NCI-H82 (cell line): ENCODE measurements at regions not wholly inside any gene's neighbourhood (a gene's known extent, or its start where the extent isn't known, plus 50 kb on each side); places are given as distances from the start of the nearest gene placed in this dataset.

Experiments used
- DNase-seq: peaks from one replicate; lab custom pipeline; 2025; lab: John Stamatoyannopoulos, UW

DNA sequence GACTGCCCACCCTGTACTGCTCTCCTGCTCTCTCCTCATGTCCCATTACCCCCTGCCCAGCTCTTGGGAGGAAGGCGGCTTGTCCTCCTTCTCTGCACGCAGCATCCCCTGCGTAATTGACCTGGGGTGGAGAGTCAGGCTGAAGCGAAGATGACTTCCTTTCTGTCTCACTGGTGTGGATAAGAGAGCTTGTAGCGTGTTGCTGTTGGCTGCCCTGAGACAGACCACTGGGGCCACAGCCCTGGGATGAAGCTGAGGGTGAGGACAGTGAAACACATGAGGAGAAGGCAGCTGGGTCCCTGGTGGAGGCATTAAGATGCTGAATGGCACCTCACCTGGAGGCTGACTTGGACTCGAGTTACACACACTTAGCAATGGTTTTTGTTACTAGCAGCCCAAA is 310.3 kb upstream of the ZNF32 start:
- no peak for DNase-seq

DNA sequence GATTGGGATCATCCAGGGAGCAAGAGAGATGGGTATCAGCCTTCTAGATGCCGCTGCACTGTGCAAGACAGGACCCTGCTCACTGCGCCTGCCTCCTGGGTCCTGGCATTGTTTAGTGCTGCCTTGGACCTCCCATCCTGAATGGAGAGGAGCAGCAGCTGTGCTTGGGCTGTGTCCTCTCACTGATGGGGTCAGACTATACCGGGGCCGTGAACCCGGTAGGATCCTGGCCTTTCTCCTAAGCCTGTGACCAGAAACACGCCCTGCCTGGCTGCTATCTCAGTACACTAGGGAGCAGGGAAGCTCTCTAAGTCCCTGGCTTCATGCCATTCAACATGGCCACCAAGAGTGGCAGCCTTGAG is 309.4 kb upstream of the ZNF32 start:
- DNase-seq, result no peak

DNA sequence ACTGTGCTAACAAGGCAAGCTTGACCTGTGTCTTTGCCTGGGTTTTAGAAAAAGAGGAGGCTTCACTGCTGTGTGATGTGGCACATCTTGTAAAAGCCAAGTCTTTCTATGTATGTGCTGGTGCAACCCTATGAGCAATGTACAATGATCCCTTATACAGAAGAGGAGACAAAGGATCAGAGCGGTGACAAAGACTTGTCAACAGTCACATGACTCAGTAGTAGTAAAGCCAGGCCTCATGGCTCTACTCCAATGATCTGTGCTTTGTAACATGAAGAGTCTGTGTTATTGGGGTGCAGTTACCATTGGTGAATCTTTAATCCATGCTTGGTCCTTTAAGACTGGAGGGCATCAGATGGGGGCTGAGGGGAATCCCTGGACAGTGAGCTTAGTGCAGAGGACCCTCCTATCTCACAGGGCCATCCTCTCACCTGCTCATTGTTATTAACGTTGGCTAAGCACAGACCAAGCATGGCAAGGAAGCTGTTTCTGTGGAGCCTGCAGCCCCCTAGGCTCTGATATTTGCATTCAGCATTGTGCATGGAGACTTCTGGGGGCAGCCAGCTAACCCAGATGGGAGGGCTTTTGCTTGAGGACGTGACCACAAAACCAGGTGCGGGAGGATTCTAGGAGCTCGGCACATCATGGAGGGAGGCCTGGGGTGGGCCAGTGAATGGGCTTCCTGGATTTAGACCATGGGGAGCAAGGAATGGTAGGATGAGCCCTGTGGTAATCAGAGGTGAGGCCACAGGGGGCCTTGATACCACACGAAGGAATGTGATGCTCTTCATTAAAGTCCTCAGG is 308.8 kb upstream of the ZNF32 start:
- DNase-seq, result no peak

DNA sequence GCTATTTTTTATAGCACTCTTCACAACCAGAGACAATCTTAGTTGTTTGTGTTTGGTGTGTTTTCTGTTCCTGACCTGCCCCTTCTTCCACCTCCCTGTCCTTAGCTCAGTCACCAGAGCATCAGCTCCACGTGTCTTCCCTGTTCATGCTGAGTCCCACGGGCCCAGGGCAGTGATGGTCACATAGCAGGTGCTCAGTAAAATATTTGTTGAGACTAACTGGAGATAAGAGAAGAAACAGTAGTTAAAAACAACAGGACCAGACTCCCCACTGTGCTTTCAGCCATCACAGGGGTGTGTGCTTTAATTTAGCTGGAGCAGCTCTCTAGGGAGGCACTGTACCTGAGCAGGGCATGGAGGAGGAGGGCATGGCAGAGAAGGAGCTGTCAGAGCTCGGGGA is 307.3 kb upstream of the ZNF32 start:
- DNase-seq, result no peak

DNA sequence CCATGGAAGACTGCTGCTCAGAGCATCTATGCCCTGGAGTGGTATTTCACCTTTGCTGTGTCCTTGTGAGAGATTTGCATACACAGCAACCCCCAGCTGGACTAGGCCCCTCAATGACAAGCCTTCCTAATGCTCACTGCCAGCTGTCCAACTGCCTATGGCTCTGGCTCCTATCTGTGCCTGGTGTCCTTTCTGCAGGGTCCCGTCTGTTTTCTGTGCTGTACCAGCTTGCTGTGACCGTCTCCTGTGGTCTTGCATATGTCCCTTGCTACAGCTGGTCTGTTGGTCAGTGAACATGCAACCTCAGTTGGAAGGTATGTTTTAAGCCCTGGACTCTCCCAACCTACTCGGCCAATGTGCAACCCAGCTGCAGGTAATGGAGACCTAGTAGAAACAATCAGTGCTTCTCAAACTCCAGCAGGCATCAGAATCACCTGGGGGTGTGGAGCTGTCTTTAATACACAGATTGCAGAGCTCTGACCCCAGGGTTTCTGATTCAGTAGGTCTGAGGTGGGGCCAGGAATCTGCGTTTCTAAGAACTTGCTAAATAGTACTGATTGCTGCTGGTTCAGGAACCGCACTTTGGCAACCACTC is 306.4 kb upstream of the ZNF32 start:
- peak; percentile 21 for DNase-seq

DNA sequence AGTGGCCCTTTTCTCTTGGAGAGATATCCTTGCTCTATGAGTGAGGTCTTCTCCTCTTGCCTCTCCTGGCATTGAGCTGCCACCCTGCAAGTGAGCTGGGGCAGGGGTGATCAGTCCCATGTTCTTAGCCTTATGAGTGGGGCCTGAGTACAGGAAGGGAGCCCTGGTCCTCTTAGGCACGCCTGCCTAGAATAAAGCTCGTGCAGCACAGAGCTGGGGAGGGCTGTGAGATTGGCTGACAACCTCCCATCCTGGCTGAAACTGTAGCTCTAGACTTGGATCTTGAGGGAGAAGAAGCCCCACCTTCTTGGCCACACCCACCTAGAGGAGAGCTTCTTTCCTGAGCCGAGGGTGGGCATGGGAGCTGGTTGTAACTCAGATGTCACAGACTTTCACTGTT is 305.0 kb upstream of the ZNF32 start:
- no peak for DNase-seq

DNA sequence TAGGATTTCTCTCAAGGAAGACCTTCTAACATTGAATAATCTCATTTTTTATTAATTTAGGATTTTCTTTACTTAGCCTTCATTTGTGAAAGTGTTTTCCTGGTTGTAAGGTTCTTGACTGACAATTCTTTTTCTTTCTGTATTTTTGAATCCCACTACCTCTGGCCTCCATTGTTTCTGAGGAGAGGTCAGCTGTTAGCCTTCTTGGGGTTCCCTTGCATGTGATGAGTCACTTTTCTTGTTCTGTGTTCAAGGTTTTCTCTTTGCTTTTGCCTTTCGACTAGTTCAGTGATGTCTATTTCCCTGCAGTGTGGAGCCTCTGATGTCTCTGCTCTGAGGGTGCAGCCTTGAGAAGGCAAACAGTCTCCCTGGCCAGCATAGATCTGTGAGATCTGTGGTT is 304.1 kb upstream of the ZNF32 start:
- DNase-seq, result no peak

DNA sequence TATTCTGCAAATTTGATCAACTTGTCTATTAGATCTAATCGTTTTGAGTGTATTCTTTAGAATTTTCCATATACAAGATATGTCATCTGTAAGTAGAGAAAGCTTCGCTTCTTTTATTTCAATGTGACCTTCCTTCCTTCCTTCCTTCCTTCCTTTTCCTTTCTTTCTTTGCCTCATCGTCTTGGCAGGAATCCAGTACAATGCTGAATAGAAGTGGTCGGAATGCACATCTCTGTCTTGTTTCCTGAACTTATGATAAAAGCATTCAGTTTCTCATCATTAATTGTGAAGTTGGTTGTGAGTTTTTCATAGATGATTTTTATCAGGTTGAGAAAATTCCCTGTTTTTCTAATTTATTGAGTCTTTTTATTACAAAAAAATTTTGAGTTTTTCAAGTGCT is 300.7 kb upstream of the ZNF32 start:
- DNase-seq, result no peak

DNA sequence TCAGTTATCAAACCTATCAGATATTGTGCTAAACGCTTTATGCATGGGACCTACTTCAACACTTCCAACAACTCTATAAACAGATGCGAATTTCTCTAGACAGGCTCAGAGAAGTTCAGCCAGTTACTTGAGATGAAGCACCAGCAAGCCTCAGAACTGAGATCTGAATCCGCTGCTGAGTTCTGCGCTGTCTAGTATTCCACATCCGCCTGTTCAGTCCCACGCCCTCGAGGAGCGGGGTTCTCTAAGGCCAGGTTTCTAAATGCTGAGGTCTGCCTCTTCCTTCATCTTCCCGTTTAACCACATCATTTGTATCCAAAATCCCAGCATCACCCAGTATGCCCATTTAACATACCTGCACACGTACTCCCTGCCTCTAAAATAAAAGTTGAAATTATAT is 297.8 kb upstream of the ZNF32 start:
- no peak for DNase-seq

DNA sequence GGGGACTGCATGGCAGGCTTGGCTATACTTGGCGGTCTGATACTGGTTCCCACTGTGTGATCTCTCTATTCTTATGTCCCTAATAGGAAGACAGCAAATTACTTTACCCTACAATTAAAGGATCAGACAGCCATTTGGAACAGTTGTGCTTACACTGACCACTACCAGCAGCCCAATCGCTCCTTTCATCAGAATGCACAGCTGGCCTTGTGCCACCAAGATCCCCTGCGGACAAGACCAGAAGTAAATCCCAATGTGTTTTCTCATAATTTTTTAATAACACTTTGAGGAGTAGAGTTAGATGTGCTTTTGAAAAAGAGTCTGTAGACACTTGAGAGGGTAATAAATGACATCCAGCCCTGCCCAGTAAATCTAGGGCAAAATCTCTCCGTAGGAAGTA is 297.2 kb upstream of the ZNF32 start:
- no peak for DNase-seq

DNA sequence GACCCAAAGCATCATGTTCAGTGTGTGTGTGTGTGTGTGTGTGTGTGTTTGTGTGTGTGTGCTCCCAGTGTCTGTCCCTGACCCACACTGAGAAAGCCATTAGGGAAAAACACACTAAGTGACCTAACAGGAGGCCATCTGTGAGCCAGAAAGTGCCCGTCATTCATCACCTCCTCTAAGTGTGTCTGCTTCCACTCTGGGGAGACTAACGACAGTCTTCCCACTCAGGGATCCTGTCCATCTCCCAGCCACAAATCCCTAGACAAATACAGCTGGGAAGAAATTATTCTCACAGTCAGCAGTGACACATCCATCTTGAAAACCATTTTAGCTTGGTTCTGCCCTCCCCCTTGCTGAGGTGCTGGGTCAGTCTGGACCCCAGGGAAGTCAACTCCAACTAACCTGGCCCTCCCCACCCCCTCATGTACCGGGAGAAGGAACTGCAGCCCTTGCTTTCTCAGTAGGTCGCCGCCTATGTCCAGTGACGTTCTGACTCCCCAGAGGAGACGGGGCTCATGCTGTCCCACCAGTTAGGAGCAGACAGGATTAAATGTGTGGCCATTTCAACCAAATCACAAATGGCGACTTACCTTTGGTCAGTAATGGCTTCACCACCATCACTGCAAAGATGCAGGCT is 296.5 kb upstream of the ZNF32 start:
- DNase-seq, result peak; percentile 5

DNA sequence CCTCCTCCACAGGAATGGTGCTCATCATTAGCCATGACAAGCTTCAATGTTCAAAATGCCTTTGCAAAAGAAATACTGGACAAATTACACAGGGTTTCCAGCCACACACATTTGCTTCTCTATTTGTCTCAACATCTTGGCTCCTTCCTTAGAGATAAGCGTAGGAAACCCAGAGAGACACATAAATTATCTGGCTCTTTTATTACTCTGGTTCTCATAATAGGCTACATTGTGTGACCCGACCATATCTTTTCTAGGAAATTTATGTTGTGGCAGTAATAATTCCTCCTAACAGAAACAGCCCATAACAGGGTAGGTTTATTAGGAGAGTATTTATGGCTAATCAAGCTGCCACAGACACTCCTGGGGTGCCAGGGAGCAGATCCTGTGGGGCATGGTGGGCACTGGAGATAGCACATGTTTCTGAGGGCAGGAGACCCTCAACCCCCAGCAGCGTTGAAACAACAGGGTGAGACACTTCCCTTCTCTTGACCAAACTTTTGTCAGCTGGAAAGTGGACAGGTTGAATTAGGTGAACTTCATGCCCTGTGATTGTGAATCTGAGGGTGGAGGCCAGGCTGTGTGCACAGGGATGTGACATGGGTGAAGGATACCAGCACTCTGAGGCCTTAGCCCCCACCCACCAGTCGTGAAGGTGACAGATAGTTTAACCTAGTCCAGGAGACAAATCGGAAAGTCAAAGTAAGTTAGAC is 295.9 kb upstream of the ZNF32 start:
- no peak for DNase-seq

DNA sequence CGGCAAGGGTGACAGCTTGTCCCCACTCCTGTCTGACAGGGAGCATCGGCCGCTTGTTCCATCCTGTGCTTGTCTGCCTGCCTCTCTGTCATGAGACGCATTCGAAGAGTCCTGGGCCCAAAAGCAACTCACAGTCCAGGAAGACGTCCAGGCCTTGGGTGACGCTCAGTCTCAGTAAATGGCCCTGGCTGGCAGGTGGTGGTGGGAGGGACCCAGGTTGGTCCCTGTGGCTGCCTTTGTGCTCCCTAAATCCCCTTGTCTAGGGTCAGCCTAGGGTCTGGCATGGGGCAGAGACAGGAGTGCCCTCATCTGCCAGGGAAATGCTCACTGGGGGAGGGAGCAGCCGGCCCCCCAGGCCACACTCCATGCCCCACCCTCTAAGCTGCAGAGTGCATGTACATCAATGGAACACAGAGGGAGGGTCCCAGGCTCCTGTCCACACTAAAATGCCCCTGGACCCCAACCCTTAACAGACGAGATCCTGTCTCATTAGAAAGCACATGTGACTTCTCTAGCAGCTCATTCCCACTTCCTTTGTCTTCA is 295.2 kb upstream of the ZNF32 start:
- no peak for DNase-seq

DNA sequence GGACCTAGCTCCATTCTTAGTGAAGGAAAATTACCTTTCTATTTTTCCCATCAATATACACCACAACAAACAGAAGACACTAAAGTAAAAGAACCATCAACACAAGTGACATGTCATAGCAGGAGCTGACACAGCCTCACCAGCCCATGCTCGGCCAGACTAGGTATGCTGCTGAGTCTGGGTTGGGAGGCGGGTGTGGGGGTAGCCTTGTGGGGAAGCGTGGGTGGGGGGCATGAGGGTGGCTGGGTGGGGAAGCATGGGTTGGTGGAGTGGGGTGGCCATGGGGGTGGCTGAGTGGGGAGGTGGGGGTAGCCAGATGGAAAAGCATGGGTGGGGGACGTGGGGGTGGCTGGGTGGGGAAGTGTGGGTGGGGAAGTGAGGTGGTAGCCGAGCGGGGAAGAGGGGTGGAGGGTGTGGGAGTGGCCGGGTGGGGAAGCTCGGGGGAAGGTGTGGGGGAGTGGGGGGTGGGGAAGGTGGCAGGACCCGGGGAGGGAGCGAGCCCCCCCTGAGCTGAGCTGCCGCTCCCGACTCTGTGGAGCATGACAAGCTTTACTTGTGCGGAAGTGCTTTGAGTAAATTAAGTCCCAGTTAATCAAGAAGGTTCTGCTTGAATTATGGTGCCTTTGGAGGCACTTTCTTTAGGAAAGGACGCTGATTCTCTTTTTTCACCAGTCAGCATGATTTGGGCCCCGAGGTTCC is 294.6 kb upstream of the ZNF32 start:
- no peak for DNase-seq

DNA sequence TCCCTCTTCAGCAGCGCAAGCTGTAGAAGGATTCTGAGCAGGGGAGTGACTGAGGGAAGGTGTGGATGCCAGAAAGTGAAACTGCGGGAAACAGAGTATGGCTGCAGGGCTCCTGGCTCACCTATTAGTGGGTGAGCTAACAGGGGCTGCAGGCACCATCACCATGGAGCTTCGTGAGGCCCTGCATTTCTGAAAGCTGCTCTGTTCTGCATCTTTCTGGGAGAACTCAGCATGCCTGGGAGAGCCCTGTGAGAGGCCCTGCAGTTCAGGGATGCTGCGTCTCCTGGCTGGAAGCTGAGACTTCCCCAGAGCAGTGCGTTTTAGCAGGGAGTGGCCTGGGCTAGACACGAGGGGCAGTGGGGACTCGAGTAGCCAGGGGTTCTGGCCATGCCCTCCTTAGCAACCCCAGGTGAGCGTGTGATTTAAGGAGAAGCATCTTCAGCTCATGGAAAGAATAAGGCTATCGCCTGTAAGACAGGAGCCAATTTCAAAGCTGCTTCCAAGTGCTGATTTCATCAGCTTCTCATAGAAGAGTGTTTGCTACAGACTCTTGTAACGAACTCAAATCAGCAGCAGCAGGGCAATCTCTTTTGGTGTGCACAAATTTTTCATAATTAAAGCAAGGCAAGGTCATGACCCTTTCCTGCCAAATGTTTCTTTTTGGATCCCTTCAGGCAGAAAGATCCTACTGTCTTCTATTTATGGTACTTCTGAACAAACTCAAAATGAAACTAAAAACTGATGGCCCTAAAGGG is 293.6 kb upstream of the ZNF32 start:
- DNase-seq, result no peak

DNA sequence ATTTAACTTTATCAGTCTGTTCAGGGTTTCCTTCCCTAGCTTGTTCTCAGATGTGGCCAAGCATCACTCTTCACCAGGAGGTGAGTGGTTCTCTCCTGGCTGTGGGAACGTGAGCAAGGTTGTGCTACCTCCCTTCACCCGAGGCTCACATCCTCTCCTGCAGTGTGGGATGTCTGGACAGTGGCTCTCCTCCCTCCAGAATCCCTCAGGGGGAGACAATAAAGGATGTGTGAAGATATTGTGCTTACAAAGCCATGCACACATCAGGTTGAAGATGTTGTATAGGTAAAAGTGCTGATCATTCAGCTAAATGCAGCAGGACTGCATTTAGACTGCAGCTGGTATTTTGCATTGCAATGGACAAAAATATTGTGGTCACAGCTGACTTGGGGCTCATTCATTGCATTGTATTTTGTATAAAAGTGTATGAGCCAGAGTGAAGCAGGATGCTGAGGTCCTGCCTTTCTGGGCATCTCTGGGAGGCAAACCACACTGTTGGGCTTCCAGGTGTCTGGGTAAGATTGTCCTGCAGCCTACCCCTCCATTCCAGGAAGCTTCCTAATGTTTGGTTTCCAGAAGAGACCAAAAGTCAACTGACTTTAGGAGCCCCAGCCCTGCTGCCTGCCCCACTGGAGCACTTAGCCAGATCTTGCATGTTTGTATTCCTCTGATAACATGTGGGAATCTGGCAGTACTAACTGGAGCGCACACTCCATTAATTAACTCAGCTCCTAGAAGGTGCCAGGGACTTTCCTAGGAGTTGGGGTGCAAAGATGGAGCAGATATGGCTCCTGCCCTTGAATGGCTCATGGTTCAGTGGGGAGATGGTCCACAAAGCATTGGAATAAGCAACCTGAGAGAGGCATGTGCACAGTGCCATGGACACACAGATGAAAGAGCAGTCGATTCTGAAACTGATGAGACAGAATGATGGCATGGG is 292.5 kb upstream of the ZNF32 start:
- DNase-seq, result no peak

DNA sequence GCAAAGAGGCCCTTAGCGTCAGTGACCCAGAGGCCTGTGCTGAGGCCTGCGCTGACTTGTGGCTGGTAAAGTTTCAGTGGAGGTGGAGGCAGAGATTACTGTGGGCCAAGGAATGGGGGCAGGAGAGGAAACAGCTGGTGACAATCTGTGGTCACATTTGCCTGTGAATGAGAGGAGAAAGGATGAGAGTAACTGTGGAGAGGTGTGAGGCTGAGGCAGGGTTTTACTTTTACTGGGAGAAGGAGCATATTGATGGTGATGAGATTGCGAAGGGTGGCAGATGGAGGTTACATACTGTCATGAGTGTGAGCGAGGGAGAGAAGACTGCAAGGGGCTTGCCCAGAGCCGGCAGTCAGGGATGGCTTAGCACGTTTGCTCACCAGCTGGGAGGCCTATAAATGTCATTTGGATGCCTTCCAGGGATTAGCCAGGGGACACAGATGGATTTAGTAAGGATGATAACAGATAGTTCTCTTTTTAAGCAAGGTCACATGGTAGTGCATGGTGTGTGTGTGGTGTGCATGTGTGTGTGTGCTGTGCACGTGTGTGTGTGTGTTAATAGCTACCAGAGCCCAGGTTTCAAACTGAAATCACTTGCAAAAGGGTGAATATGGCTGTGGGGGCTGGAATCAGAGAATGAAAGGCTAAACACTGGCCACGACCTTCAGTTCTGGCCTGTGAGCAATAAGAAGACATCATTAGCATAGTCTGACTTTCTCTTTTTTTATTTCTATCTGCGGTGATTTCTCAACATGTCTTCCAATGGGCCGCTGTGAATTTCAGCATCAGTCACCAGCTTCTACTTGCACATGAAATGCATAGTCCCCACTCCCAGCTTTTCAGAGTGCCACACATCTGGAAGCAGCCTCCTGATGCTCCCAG is 291.5 kb upstream of the ZNF32 start:
- DNase-seq, result peak; percentile 96

DNA sequence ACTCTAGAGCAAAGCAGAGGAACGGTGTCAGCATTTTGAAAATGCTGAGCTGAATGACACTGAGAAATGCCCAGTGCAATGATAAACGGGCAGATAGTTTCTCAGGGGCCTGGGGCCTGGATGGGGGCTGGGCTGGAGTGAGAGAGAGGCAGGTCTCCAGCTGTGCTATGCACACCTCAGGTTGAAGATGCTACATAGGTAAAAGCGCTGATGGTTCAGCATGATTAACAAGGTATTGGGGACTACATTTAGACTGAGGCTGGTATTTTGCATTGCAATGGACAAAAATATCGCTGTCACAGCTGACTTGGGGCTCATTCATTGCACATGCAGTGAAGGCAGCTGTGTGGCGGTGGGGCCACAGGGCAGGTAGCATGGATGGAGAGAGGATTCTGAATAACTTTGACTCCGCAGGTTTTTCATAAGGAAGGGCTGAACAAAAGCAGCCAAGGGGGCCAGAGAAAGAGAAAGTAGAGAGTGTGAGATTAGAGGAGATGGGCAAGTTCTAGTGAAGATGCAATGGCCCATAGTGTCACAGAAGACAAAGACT is 290.8 kb upstream of the ZNF32 start:
- DNase-seq, result no peak

DNA sequence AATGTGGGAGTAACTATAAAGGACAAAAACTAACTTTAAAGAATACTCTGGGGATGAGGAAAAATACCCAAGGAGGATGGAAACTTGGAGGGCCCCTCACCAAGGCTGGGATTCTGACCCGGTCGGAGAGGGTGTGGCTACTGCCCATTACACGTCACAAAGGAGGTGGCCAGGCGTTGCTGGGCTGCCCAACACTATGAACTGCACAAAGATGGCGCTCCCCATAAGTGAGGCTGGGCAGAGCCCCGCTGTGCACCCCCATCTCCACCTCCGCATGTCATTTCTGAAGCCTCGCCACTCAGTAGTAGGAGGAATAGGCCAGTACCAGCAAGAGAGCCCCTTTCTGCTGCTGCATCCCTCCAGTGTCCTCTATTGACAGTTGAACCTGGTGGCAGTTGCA is 290.1 kb upstream of the ZNF32 start:
- DNase-seq, result no peak
